Gastroesophageal sphincter (tissue), 4 donors: ENCODE measurements at regions not wholly inside any gene's neighbourhood (a gene's known extent, or its start where the extent isn't known, plus 50 kb on each side); places are given as distances from the start of the nearest gene placed in this dataset.

ENCODE experiments used
- ATAC-seq: fragments of 150-250 bp; one replicate; pipeline ENCODE4 v1.9.1; 2016; ENCODE audit warnings: mild to moderate bottlenecking, moderate library complexity
- H3K27ac ChIP-seq, 4 donors: fragments of 200-600 bp; sonication (generic) in 3 of 4; 1 replicate in 3 of 4; 2 replicates in 1 of 4; pipeline ENCODE4 v1.5.1; 2016 to 2019
- H3K27me3 ChIP-seq: fragments of 200-600 bp; sonication (generic); one replicate; pipeline ENCODE4 v1.5.1; 2019
- H3K36me3 ChIP-seq, 2 donors: fragments of 200-600 bp; sonication (generic); one replicate each; pipeline ENCODE4 v1.5.1; 2019; ENCODE audit warnings: control low read depth in 1 of 2
- H3K4me1 ChIP-seq, 3 donors: fragments of 200-600 bp; sonication (generic); 1 replicate in 2 of 3; 2 replicates in 1 of 3; pipeline ENCODE4 v1.5.1; 2016 to 2019; ENCODE audit warnings: control low read depth in 2 of 3
- H3K4me3 ChIP-seq, 2 donors: fragments of 200-600 bp; sonication (generic); one replicate each; pipeline ENCODE4 v1.5.1; 2019; ENCODE audit warnings: mild to moderate bottlenecking in 1 of 2, moderate library complexity in 1 of 2
- H3K9me3 ChIP-seq, 3 donors: fragments of 200-600 bp; sonication (generic); one replicate each; pipeline ENCODE4 v1.5.1; 2017 to 2019; ENCODE audit warnings: control low read depth in 2 of 3
- EP300 ChIP-seq: sonication (generic); formaldehyde crosslinking; IDR thresholded peaks from one replicate; pipeline ENCODE4 v1.6.1; 2017; ENCODE audit warnings: antibody characterized with exemption, mild to moderate bottlenecking
- POLR2A ChIP-seq, 2 donors: fragments of 450-650 bp; IDR thresholded peaks; one replicate each; pipeline ENCODE4 v1.6.1; 2017; ENCODE audit warnings: antibody characterized with exemption in 2 of 2, mild to moderate bottlenecking in 2 of 2, moderate library complexity in 1 of 2
- POLR2AphosphoS5 ChIP-seq: sonication (generic); formaldehyde crosslinking; IDR thresholded peaks from one replicate; pipeline ENCODE4 v1.6.1; 2017; ENCODE audit warnings: antibody characterized with exemption
- WGBS, 2 donors: methylation state at CpG; one replicate each; pipeline ENCODE4 v1.1.5; 2018; ENCODE audit warnings: low coverage in 1 of 2; 5-methylcytosine and 5-hydroxymethylcytosine counted together
- TF ChIP-seq, protein P1 (sequence below), 4 experiments: fragments of 200-600 bp in 2 of 4; fragments of 450-650 bp in 2 of 4; sonication (generic) in 1 of 4; IDR thresholded peaks; one replicate each; pipeline ENCODE4 v1.5.1; 2017 to 2019; ENCODE audit warnings: antibody characterized with exemption in 4 of 4, mild to moderate bottlenecking in 2 of 4, moderate library complexity in 2 of 4

GRCh38 chr16:85193115-85193493, 80.8 kb upstream of the CIBAR2 start:
- H3K4me1 ChIP-seq, result peaks cover 4 to 60% (median 24%) of the 10 kb centered on the region in 3 donors
- TF ChIP-seq EP300, result peak; percentile 39
- TF ChIP-seq POLR2AphosphoS5, result peak; percentile 90
- TF ChIP-seq POLR2A (IDR thresholded peaks at IDR 0.05), result no peak
- TF ChIP-seq, protein P1, sequence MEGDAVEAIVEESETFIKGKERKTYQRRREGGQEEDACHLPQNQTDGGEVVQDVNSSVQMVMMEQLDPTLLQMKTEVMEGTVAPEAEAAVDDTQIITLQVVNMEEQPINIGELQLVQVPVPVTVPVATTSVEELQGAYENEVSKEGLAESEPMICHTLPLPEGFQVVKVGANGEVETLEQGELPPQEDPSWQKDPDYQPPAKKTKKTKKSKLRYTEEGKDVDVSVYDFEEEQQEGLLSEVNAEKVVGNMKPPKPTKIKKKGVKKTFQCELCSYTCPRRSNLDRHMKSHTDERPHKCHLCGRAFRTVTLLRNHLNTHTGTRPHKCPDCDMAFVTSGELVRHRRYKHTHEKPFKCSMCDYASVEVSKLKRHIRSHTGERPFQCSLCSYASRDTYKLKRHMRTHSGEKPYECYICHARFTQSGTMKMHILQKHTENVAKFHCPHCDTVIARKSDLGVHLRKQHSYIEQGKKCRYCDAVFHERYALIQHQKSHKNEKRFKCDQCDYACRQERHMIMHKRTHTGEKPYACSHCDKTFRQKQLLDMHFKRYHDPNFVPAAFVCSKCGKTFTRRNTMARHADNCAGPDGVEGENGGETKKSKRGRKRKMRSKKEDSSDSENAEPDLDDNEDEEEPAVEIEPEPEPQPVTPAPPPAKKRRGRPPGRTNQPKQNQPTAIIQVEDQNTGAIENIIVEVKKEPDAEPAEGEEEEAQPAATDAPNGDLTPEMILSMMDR (IDR thresholded peaks at IDR 0.05), result no peak
- H3K4me3 ChIP-seq, result no peak overlapping the region
- H3K27me3 ChIP-seq, result no peaks in the 10 kb centered on the region
- peak; percentile 81 for ATAC-seq
- no peaks in the 10 kb centered on the region for H3K36me3 ChIP-seq
- WGBS, 2 donors, result 46 to 47% methylated on average over 6 of the region's 6 CpGs
- peaks cover 0 to 20% (median 0%) of the 10 kb centered on the region in 3 donors for H3K9me3 ChIP-seq
- peak overlapping the region; percentile 57 to 87 (median 76) for H3K27ac ChIP-seq

- peaks cover 0 to 18% (median 0%) of the 10 kb centered on the region in 3 donors for H3K9me3 ChIP-seq
- TF ChIP-seq EP300 (no peak), POLR2AphosphoS5 (no peak), POLR2A (IDR thresholded peaks at IDR 0.05) (no peak)
- TF ChIP-seq, protein P1 (IDR thresholded peaks at IDR 0.05), result no peak
- 93 to 100% methylated on average over 8 to 9 of the region's 17 CpGs for WGBS, 2 donors
- no peaks in the 10 kb centered on the region for H3K27me3 ChIP-seq
- no peaks in the 10 kb centered on the region for H3K36me3 ChIP-seq
- peaks cover 4 to 67% (median 24%) of the 10 kb centered on the region in 3 donors for H3K4me1 ChIP-seq
- H3K4me3 ChIP-seq, result no peak overlapping the region
- peak overlapping the region; percentile 57 to 87 (median 71) for H3K27ac ChIP-seq
- no peak for ATAC-seq
These were observed 81.6 kb upstream of the CIBAR2 start for GRCh38 chr16:85193876-85194275.

- no peak overlapping the region for H3K4me3 ChIP-seq
- no peak for TF ChIP-seq POLR2A (IDR thresholded peaks at IDR 0.05)
- TF ChIP-seq POLR2AphosphoS5, result no peak
- no peak for TF ChIP-seq EP300
- TF ChIP-seq, protein P1 (IDR thresholded peaks at IDR 0.05), result no peak
- ATAC-seq, result no peak
- peaks cover 4 to 74% (median 24%) of the 10 kb centered on the region in 3 donors for H3K4me1 ChIP-seq
- peak overlapping the region in 3 of 4 donors; percentile 73 to 87 (median 80) for H3K27ac ChIP-seq
- H3K27me3 ChIP-seq, result no peaks in the 10 kb centered on the region
- 87 to 89% methylated on average over 4 to 11 of the region's 15 CpGs for WGBS, 2 donors
- H3K9me3 ChIP-seq, result peaks cover 0 to 11% (median 0%) of the 10 kb centered on the region in 3 donors
- H3K36me3 ChIP-seq, result no peaks in the 10 kb centered on the region
These were observed 82.3 kb upstream of the CIBAR2 start for GRCh38 chr16:85194307-85195270.

DNA sequence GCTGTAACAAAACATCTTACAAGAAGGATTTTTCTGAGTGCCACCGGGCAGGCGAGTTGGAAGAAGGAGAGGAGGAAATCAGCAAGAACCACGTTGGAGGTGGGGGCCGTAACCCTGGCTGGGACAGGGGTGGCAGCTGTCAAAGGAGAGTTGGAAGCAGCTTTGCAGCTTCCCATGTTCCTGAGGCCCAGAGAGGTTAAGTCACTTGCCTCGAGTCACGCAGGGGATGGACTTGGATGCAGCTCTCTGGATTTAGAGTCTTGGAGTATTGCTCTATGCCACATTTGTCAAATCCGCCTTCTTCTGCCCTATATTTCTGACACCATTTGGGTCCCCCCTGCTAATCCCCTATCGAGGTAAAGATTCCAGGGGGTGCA, 83.0 kb upstream of the CIBAR2 start:
- peak overlapping the region in 3 of 4 donors; percentile 79 to 82 (median 80) for H3K27ac ChIP-seq
- no peaks in the 10 kb centered on the region for H3K36me3 ChIP-seq
- no peak overlapping the region for H3K4me3 ChIP-seq
- H3K4me1 ChIP-seq, result peaks cover 4 to 79% (median 24%) of the 10 kb centered on the region in 3 donors
- no peaks in the 10 kb centered on the region for H3K27me3 ChIP-seq
- TF ChIP-seq, protein P1 (IDR thresholded peaks at IDR 0.05), result no peak
- TF ChIP-seq POLR2A (IDR thresholded peaks at IDR 0.05) (no peak), POLR2AphosphoS5 (no peak), EP300 (no peak)
- ATAC-seq, result no peak
- 67 to 78% methylated on average over 6 to 8 of the region's 8 CpGs for WGBS, 2 donors
- peaks cover 0 to 5% (median 0%) of the 10 kb centered on the region in 3 donors for H3K9me3 ChIP-seq
